HFFc6 (cell line): ENCODE measurements at regions not wholly inside any gene's neighbourhood (a gene's known extent, or its start where the extent isn't known, plus 50 kb on each side); places are given as distances from the start of the nearest gene placed in this dataset.

ENCODE experiments used
- DNase-seq: peaks from one replicate; pipeline ENCODE4 v3.0.0-alpha.2; 2018
- H3K27ac Mint-ChIP-seq: 2 replicates; pipeline ENCODE4 v1.8.0; 2020; ENCODE audit warnings: mild to moderate bottlenecking, mixed read lengths
- H3K27me3 Mint-ChIP-seq: 2 replicates; pipeline ENCODE4 v1.8.0; 2021; ENCODE audit warnings: mild to moderate bottlenecking, moderate library complexity, mixed read lengths; ENCODE audit not compliant: insufficient read depth
- H3K36me3 Mint-ChIP-seq: 2 replicates; pipeline ENCODE4 v1.8.0; 2021; ENCODE audit warnings: low read depth, mixed read lengths
- H3K4me1 Mint-ChIP-seq: 2 replicates; pipeline ENCODE4 v1.8.0; 2020; ENCODE audit warnings: low read depth, mixed read lengths
- H3K4me3 Mint-ChIP-seq: 2 replicates; pipeline ENCODE4 v1.8.0; 2020; ENCODE audit warnings: mild to moderate bottlenecking, moderate library complexity, mixed read lengths
- H3K9me3 Mint-ChIP-seq: 2 replicates; pipeline ENCODE4 v1.8.0; 2020; ENCODE audit warnings: mild to moderate bottlenecking, mixed read lengths
- CTCF ChIP-seq: fragments of 200-600 bp; sonication (generic); IDR thresholded peaks from 2 replicates; pipeline ENCODE4 v1.5.0; 2021; ENCODE audit warnings: antibody characterized with exemption, mild to moderate bottlenecking

GRCh38 chrX:20421697-20422096 is 155.0 kb upstream of the RPS6KA3 start:
- H3K27ac Mint-ChIP-seq = no peak overlapping the region
- 0 out of 2 replicates have a peak, but pooled peaks cover 1% of the 10 kb centered on the region for H3K27me3 Mint-ChIP-seq
- DNase-seq = no peak
- no peak overlapping the region for H3K4me3 Mint-ChIP-seq
- 0 out of 2 replicates have a peak, but pooled peaks cover 4% of the 10 kb centered on the region for H3K9me3 Mint-ChIP-seq
- no peaks in the 10 kb centered on the region for H3K36me3 Mint-ChIP-seq
- H3K4me1 Mint-ChIP-seq = 0 out of 2 replicates have a peak, but pooled peaks cover 6% of the 10 kb centered on the region
- no peak for TF ChIP-seq CTCF

GRCh38 chrX:20421275-20421674 is 154.6 kb upstream of the RPS6KA3 start:
- DNase-seq = no peak
- Mint-ChIP-seq H3K27ac (no peak overlapping the region), H3K4me3 (no peak overlapping the region), H3K9me3 (0 out of 2 replicates have a peak, but pooled peaks cover 4% of the 10 kb centered on the region), H3K4me1 (0 out of 2 replicates have a peak, but pooled peaks cover 6% of the 10 kb centered on the region), H3K36me3 (no peaks in the 10 kb centered on the region), H3K27me3 (0 out of 2 replicates have a peak, but pooled peaks cover 1% of the 10 kb centered on the region)
- no peak for TF ChIP-seq CTCF

- Mint-ChIP-seq H3K36me3 (no peaks in the 10 kb centered on the region), H3K27ac (no peak overlapping the region), H3K4me3 (no peak overlapping the region), H3K9me3 (0 out of 2 replicates have a peak, but pooled peaks cover 4% of the 10 kb centered on the region), H3K27me3 (0 out of 2 replicates have a peak, but pooled peaks cover 1% of the 10 kb centered on the region), H3K4me1 (0 out of 2 replicates have a peak, but pooled peaks cover 6% of the 10 kb centered on the region)
- TF ChIP-seq CTCF = no peak
- no peak for DNase-seq
Measured at GRCh38 chrX:20420058-20420457, 153.3 kb upstream of the RPS6KA3 start.

GRCh38 chrX:20418379-20419150 is 151.9 kb upstream of the RPS6KA3 start:
- no peak for TF ChIP-seq CTCF
- H3K27ac Mint-ChIP-seq = no peak overlapping the region
- no peaks in the 10 kb centered on the region for H3K9me3 Mint-ChIP-seq
- no peak for DNase-seq
- H3K27me3 Mint-ChIP-seq = 0 out of 2 replicates have a peak, but pooled peaks cover 1% of the 10 kb centered on the region
- H3K4me3 Mint-ChIP-seq = no peak overlapping the region
- H3K36me3 Mint-ChIP-seq = no peaks in the 10 kb centered on the region
- 0 out of 2 replicates have a peak, but pooled peaks cover 6% of the 10 kb centered on the region for H3K4me1 Mint-ChIP-seq

GRCh38 chrX:20414762-20415445 is 148.2 kb upstream of the RPS6KA3 start:
- no peak for DNase-seq
- no peaks in the 10 kb centered on the region for H3K4me1 Mint-ChIP-seq
- 0 out of 2 replicates have a peak, but pooled peaks cover 1% of the 10 kb centered on the region for H3K27me3 Mint-ChIP-seq
- H3K36me3 Mint-ChIP-seq = no peaks in the 10 kb centered on the region
- no peak overlapping the region for H3K27ac Mint-ChIP-seq
- no peaks in the 10 kb centered on the region for H3K9me3 Mint-ChIP-seq
- no peak overlapping the region for H3K4me3 Mint-ChIP-seq
- no peak for TF ChIP-seq CTCF
